ENCODE measurements at regions not wholly inside any gene's neighbourhood (a gene's known extent, or its start where the extent isn't known, plus 50 kb on each side); places are given as distances from the start of the nearest gene placed in this dataset.

- no peaks in the 10 kb centered on the region for H3K4me1 ChIP-seq (ENCODE audit: control insufficient read depth, insufficient read depth, low read depth, low read length)
- no peak overlapping the region for H3K23ac ChIP-seq (ENCODE audit: low read length in 2 of 2)
- H3K4me2 ChIP-seq (ENCODE audit: low read length, poor library complexity, severe bottlenecking), result no peak overlapping the region
- H3K4me3 ChIP-seq (ENCODE audit: insufficient read depth in 1 of 2, low read depth in 1 of 2, low read length in 2 of 2), result no peak overlapping the region
- H3K18ac ChIP-seq (ENCODE audit: low read depth in 1 of 2, low read length in 2 of 2), result no peak overlapping the region
- H2AK5ac ChIP-seq (ENCODE audit: low read length, severe bottlenecking), result no peak overlapping the region
- H3K14ac ChIP-seq (ENCODE audit: low read length in 2 of 2), result no peak overlapping the region
- no peaks in the 10 kb centered on the region for H3K36me3 ChIP-seq (ENCODE audit: control insufficient read depth in 1 of 2, insufficient read depth in 2 of 2, low read depth in 1 of 2, low read length in 2 of 2)
- H3K79me1 ChIP-seq (replicated peaks; ENCODE audit: low read length, poor library complexity, severe bottlenecking), result no peaks in the 10 kb centered on the region
- H3K27ac ChIP-seq (ENCODE audit: low read length, poor library complexity, severe bottlenecking), result no peak overlapping the region
- no peak overlapping the region for H2BK15ac ChIP-seq (ENCODE audit: low read depth, poor library complexity, severe bottlenecking)
- peaks cover 0 to 26% of the 10 kb centered on the region in 2 experiments for H3K27me3 ChIP-seq (ENCODE audit: control insufficient read depth in 1 of 2, insufficient read depth in 1 of 2, low read length in 2 of 2)
- H2BK5ac ChIP-seq (ENCODE audit: low read depth, low read length, poor library complexity, severe bottlenecking), result no peak overlapping the region
- no peak overlapping the region for H3K9ac ChIP-seq (ENCODE audit: low read length)
- H2BK120ac ChIP-seq (ENCODE audit: low read depth, low read length), result no peak overlapping the region
- peaks cover 13% of the 10 kb centered on the region for H3K9me3 ChIP-seq (ENCODE audit: control insufficient read depth, low read length)
- WGBS, result 62% methylated on average over 8 of the region's 9 CpGs
- no peak for DNase-seq
- H4K91ac ChIP-seq (ENCODE audit: low read length), result no peak overlapping the region
- no peak overlapping the region for H3K4ac ChIP-seq (ENCODE audit: low read depth in 1 of 2, low read length in 2 of 2)
- no peak overlapping the region for H2AFZ ChIP-seq (ENCODE audit: low read depth, low read length)
- H2BK12ac ChIP-seq (ENCODE audit: low read length in 2 of 2), result no peak overlapping the region
- no peak overlapping the region for H4K8ac ChIP-seq (ENCODE audit: low read length)
Measured at GRCh38 chr14:101173698-101174521, 270.4 kb upstream of the RTL1 start.

GRCh38 chr14:101174522-101174838, 271.0 kb upstream of the RTL1 start:
- Histone ChIP-seq H3K9ac (ENCODE audit: low read length) (no peak overlapping the region), H3K4me1 (ENCODE audit: control insufficient read depth, insufficient read depth, low read depth, low read length) (no peaks in the 10 kb centered on the region), H2BK5ac (ENCODE audit: low read depth, low read length, poor library complexity, severe bottlenecking) (no peak overlapping the region), H3K27ac (ENCODE audit: low read length, poor library complexity, severe bottlenecking) (no peak overlapping the region), H2BK12ac (ENCODE audit: low read length in 2 of 2) (no peak overlapping the region), H2BK120ac (ENCODE audit: low read depth, low read length) (no peak overlapping the region), H2AK5ac (ENCODE audit: low read length, severe bottlenecking) (no peak overlapping the region), H3K23ac (ENCODE audit: low read length in 2 of 2) (no peak overlapping the region), H3K36me3 (ENCODE audit: control insufficient read depth in 1 of 2, insufficient read depth in 2 of 2, low read depth in 1 of 2, low read length in 2 of 2) (no peaks in the 10 kb centered on the region), H3K79me1 (replicated peaks; ENCODE audit: low read length, poor library complexity, severe bottlenecking) (no peaks in the 10 kb centered on the region), H3K14ac (ENCODE audit: low read length in 2 of 2) (no peak overlapping the region), H3K4ac (ENCODE audit: low read depth in 1 of 2, low read length in 2 of 2) (no peak overlapping the region), H3K18ac (ENCODE audit: low read depth in 1 of 2, low read length in 2 of 2) (no peak overlapping the region), H2BK15ac (ENCODE audit: low read depth, poor library complexity, severe bottlenecking) (no peak overlapping the region), H3K4me3 (ENCODE audit: insufficient read depth in 1 of 2, low read depth in 1 of 2, low read length in 2 of 2) (no peak overlapping the region), H3K27me3 (ENCODE audit: control insufficient read depth in 1 of 2, insufficient read depth in 1 of 2, low read length in 2 of 2) (peaks cover 0 to 23% of the 10 kb centered on the region in 2 experiments), H3K9me3 (ENCODE audit: control insufficient read depth, low read length) (peaks cover 9% of the 10 kb centered on the region), H4K8ac (ENCODE audit: low read length) (no peak overlapping the region), H4K91ac (ENCODE audit: low read length) (no peak overlapping the region), H2AFZ (ENCODE audit: low read depth, low read length) (no peak overlapping the region), H3K4me2 (ENCODE audit: low read length, poor library complexity, severe bottlenecking) (no peak overlapping the region)
- DNase-seq, result no peak
- WGBS, result 85% methylated on average over 12 of the region's 12 CpGs

- no peak overlapping the region for H3K23ac ChIP-seq (ENCODE audit: low read length in 2 of 2)
- H2BK12ac ChIP-seq (ENCODE audit: low read length in 2 of 2), result no peak overlapping the region
- H3K14ac ChIP-seq (ENCODE audit: low read length in 2 of 2), result no peak overlapping the region
- no peak overlapping the region for H2AK5ac ChIP-seq (ENCODE audit: low read length, severe bottlenecking)
- H3K36me3 ChIP-seq (ENCODE audit: control insufficient read depth in 1 of 2, insufficient read depth in 2 of 2, low read depth in 1 of 2, low read length in 2 of 2), result no peaks in the 10 kb centered on the region
- H3K4me1 ChIP-seq (ENCODE audit: control insufficient read depth, insufficient read depth, low read depth, low read length), result no peaks in the 10 kb centered on the region
- no peak for DNase-seq
- no peak overlapping the region for H3K4me3 ChIP-seq (ENCODE audit: insufficient read depth in 1 of 2, low read depth in 1 of 2, low read length in 2 of 2)
- no peak overlapping the region for H3K4ac ChIP-seq (ENCODE audit: low read depth in 1 of 2, low read length in 2 of 2)
- no peak overlapping the region for H3K27ac ChIP-seq (ENCODE audit: low read length, poor library complexity, severe bottlenecking)
- no peaks in the 10 kb centered on the region for H3K79me1 ChIP-seq (replicated peaks; ENCODE audit: low read length, poor library complexity, severe bottlenecking)
- H3K18ac ChIP-seq (ENCODE audit: low read depth in 1 of 2, low read length in 2 of 2), result no peak overlapping the region
- H2BK5ac ChIP-seq (ENCODE audit: low read depth, low read length, poor library complexity, severe bottlenecking), result no peak overlapping the region
- H2AFZ ChIP-seq (ENCODE audit: low read depth, low read length), result no peak overlapping the region
- peaks cover 0 to 23% of the 10 kb centered on the region in 2 experiments for H3K27me3 ChIP-seq (ENCODE audit: control insufficient read depth in 1 of 2, insufficient read depth in 1 of 2, low read length in 2 of 2)
- no peak overlapping the region for H3K4me2 ChIP-seq (ENCODE audit: low read length, poor library complexity, severe bottlenecking)
- H2BK120ac ChIP-seq (ENCODE audit: low read depth, low read length), result no peak overlapping the region
- peaks cover 10% of the 10 kb centered on the region for H3K9me3 ChIP-seq (ENCODE audit: control insufficient read depth, low read length)
- H2BK15ac ChIP-seq (ENCODE audit: low read depth, poor library complexity, severe bottlenecking), result no peak overlapping the region
- H3K9ac ChIP-seq (ENCODE audit: low read length), result no peak overlapping the region
- no peak overlapping the region for H4K8ac ChIP-seq (ENCODE audit: low read length)
- WGBS, result 83% methylated on average over 9 of the region's 9 CpGs
- H4K91ac ChIP-seq (ENCODE audit: low read length), result no peak overlapping the region
Measured at GRCh38 chr14:101174980-101175606, 271.6 kb upstream of the RTL1 start.

GRCh38 chr14:101175731-101176534, 272.4 kb upstream of the RTL1 start:
- Histone ChIP-seq H3K9ac (ENCODE audit: low read length) (no peak overlapping the region), H3K27me3 (ENCODE audit: control insufficient read depth in 1 of 2, insufficient read depth in 1 of 2, low read length in 2 of 2) (peaks cover 0 to 23% of the 10 kb centered on the region in 2 experiments), H3K27ac (ENCODE audit: low read length, poor library complexity, severe bottlenecking) (no peak overlapping the region), H3K4ac (ENCODE audit: low read depth in 1 of 2, low read length in 2 of 2) (no peak overlapping the region), H3K4me1 (ENCODE audit: control insufficient read depth, insufficient read depth, low read depth, low read length) (no peaks in the 10 kb centered on the region), H3K36me3 (ENCODE audit: control insufficient read depth in 1 of 2, insufficient read depth in 2 of 2, low read depth in 1 of 2, low read length in 2 of 2) (no peaks in the 10 kb centered on the region), H2BK15ac (ENCODE audit: low read depth, poor library complexity, severe bottlenecking) (no peak overlapping the region), H2AK5ac (ENCODE audit: low read length, severe bottlenecking) (no peak overlapping the region), H4K91ac (ENCODE audit: low read length) (no peak overlapping the region), H3K9me3 (ENCODE audit: control insufficient read depth, low read length) (peaks cover 13% of the 10 kb centered on the region), H3K14ac (ENCODE audit: low read length in 2 of 2) (no peak overlapping the region), H2BK120ac (ENCODE audit: low read depth, low read length) (no peak overlapping the region), H2BK12ac (ENCODE audit: low read length in 2 of 2) (no peak overlapping the region), H3K18ac (ENCODE audit: low read depth in 1 of 2, low read length in 2 of 2) (no peak overlapping the region), H3K23ac (ENCODE audit: low read length in 2 of 2) (no peak overlapping the region), H2AFZ (ENCODE audit: low read depth, low read length) (no peak overlapping the region), H4K8ac (ENCODE audit: low read length) (no peak overlapping the region), H2BK5ac (ENCODE audit: low read depth, low read length, poor library complexity, severe bottlenecking) (no peak overlapping the region), H3K79me1 (replicated peaks; ENCODE audit: low read length, poor library complexity, severe bottlenecking) (no peaks in the 10 kb centered on the region), H3K4me2 (ENCODE audit: low read length, poor library complexity, severe bottlenecking) (no peak overlapping the region), H3K4me3 (ENCODE audit: insufficient read depth in 1 of 2, low read depth in 1 of 2, low read length in 2 of 2) (no peak overlapping the region)
- 82% methylated on average over 13 of the region's 13 CpGs for WGBS
- no peak for DNase-seq
